ENCODE measurements at regions not wholly inside any gene's neighbourhood (a gene's known extent, or its start where the extent isn't known, plus 50 kb on each side); places are given as distances from the start of the nearest gene placed in this dataset.

DNA sequence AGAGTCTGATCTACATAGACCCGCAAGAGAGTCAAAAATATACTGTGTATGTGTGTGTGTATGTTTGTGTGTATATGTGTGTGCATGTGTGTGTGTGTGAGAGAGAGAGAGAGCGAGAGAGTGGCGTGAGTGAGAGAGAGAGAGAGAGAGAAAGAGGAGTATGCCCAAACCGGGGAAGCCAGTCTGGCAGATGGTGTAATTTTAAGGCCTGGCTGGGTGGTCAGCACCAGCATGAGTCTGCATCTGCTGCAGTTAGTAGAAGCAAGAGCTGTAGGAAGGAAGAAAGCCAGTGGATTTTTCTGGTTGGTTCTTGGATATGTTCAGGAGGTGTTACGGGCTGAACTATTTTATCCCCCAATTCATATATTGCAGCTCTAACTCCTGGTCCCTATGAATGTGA is 75.2 kb downstream of the ACTBL2 start:
- TF ChIP-seq GATA3 (IDR thresholded peaks at IDR 0.05; ENCODE audit: low read depth, low read length) (no peak), GATA2 (IDR thresholded peaks at IDR 0.05; ENCODE audit: low read depth, low read length) (no peak)

Measured in SH-SY5Y (cell line).